ENCODE measurements at regions not wholly inside any gene's neighbourhood (a gene's known extent, or its start where the extent isn't known, plus 50 kb on each side); places are given as distances from the start of the nearest gene placed in this dataset.
"Not testable (repeated sequence)": the region's sequence is repeated elsewhere in the genome, so short reads cannot be mapped to it uniquely, and the experiment has no call there.

DNA sequence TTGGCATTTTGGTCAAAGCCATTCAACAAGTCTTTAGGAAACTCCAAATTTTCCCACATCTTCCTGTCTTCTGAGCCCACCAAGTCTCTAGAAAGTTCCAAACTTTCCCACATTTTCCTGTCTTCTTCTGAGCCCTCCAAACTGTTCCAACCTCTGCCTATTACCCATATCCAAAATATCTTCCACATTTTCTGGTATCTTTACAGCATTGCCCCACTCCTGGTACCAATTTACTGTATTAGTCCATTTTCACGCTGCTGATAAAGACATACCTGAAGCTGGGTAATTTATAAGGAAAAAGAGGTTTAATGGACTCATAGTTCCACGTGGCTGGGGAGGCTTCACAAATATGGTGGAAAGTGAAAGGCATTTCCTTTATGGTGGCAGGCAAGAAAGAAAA lies 56.1 kb upstream of the GABRA3 start:
- POLR2A ChIA-PET; BruUV-seq (replicated peaks); H3K27me3 ChIP-seq (ENCODE audit: control insufficient read depth, insufficient read depth, low read length); DNase-seq (ENCODE audit: low read depth, low spot score); H3K9me3 ChIP-seq (ENCODE audit: control insufficient read depth, insufficient read depth, low read depth, low read length); H3K27ac ChIP-seq (ENCODE audit: low read length); in situ Hi-C loops (cut with HindIII; ENCODE audit: low pct_unique_long_range_greater_than_20kb, low sequenced_read_pairs); CTCF ChIA-PET; intact Hi-C loops (cut with micrococcal nuclease; ENCODE audit: unreplicated experiment); H3K36me3 ChIP-seq (ENCODE audit: control insufficient read depth, insufficient read depth, low read length); ATAC-seq; H3K4me1 ChIP-seq (ENCODE audit: control insufficient read depth, insufficient read depth, low read length); H3K4me3 ChIP-seq (ENCODE audit: low read depth in 2 of 2, low read length in 2 of 2): not testable (repeated sequence)

DNA sequence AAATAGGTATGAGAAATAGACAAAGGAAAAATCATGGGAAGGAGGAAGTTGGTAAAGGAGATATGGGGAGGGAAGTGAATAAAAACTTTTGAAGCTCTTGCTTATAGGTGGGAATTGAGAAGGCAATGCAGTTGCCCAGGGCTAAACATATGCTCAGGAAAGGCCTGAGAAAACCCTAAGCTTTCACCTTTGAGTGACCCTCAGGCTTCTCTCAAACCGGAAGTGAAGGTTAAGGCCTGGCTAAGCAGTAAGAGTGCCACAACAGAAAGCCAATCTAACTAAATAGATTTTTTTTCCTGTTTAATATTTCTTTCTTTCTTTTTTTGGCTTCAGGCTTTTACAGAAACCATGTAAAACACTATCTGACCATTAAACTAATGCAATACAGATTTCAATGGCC lies 69.5 kb upstream of the GABRA3 start:
- Histone ChIP-seq H3K36me3 (ENCODE audit: control insufficient read depth, insufficient read depth, low read length) (no peaks in the 10 kb centered on the region), H3K27ac (ENCODE audit: low read length) (no peak overlapping the region), H3K27me3 (ENCODE audit: control insufficient read depth, insufficient read depth, low read length) (no peaks in the 10 kb centered on the region), H3K9me3 (ENCODE audit: control insufficient read depth, insufficient read depth, low read depth, low read length) (no peaks in the 10 kb centered on the region), H3K4me3 (ENCODE audit: low read depth in 2 of 2, low read length in 2 of 2) (no peak overlapping the region), H3K4me1 (ENCODE audit: control insufficient read depth, insufficient read depth, low read length) (no peaks in the 10 kb centered on the region)
- no peak for DNase-seq (ENCODE audit: low read depth, low spot score)
- TF ChIP-seq TCF7L2 (IDR thresholded peaks at IDR 0.05; ENCODE audit: low read depth, low read length): no peak
- TF ChIP-seq, protein P1, sequence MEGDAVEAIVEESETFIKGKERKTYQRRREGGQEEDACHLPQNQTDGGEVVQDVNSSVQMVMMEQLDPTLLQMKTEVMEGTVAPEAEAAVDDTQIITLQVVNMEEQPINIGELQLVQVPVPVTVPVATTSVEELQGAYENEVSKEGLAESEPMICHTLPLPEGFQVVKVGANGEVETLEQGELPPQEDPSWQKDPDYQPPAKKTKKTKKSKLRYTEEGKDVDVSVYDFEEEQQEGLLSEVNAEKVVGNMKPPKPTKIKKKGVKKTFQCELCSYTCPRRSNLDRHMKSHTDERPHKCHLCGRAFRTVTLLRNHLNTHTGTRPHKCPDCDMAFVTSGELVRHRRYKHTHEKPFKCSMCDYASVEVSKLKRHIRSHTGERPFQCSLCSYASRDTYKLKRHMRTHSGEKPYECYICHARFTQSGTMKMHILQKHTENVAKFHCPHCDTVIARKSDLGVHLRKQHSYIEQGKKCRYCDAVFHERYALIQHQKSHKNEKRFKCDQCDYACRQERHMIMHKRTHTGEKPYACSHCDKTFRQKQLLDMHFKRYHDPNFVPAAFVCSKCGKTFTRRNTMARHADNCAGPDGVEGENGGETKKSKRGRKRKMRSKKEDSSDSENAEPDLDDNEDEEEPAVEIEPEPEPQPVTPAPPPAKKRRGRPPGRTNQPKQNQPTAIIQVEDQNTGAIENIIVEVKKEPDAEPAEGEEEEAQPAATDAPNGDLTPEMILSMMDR (IDR thresholded peaks at IDR 0.05): no peak
- TF ChIP-seq REST (IDR thresholded peaks at IDR 0.05; ENCODE audit: insufficient read depth in 1 of 2, low read depth in 2 of 2, low read length in 1 of 2): no peak
- no peak for TF ChIP-seq POLR2AphosphoS5 (IDR thresholded peaks at IDR 0.05; ENCODE audit: low read depth, low read length)
- no peak for TF ChIP-seq SIN3A (IDR thresholded peaks at IDR 0.05; ENCODE audit: borderline replicate concordance, insufficient read depth, low read depth, low read length)
- ATAC-seq: no peak
- in situ Hi-C loops (cut with HindIII; ENCODE audit: low pct_unique_long_range_greater_than_20kb, low sequenced_read_pairs): no loop called here
- BruUV-seq (replicated peaks): no TSS peak
- ChIA-PET POLR2A (no interaction called here), CTCF (no interaction called here)
- intact Hi-C loops (cut with micrococcal nuclease; ENCODE audit: unreplicated experiment): no loop called here

DNA sequence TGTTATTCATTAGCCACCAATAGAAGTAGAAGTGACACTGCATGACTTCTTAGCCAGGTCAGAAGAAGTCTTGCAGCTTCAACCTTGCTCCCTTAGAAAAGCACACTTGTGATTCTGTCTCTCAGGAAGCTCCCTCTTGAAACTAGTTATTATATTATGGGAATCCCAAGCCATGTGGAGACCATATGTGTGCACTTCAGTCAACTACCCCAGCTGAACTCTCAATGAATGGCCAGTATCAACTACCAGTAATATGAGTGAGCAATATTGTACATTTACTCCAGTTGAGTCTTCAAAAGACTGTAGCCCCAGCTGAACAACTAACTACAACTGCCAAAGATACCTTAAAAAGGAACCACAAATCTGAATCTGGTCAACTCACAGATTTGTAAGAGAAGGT lies 77.1 kb upstream of the GABRA3 start:
- intact Hi-C loops (cut with micrococcal nuclease; ENCODE audit: unreplicated experiment) (no loop called here), in situ Hi-C loops (cut with HindIII; ENCODE audit: low pct_unique_long_range_greater_than_20kb, low sequenced_read_pairs) (no loop called here)
- CTCF ChIA-PET: no interaction called here
- no TSS peak for BruUV-seq (replicated peaks)
- no peaks in the 10 kb centered on the region for H3K4me1 ChIP-seq (ENCODE audit: control insufficient read depth, insufficient read depth, low read length)
- no peak overlapping the region for H3K4me3 ChIP-seq (ENCODE audit: low read depth in 2 of 2, low read length in 2 of 2)
- no peak overlapping the region for H3K27ac ChIP-seq (ENCODE audit: low read length)
- DNase-seq (ENCODE audit: low read depth, low spot score) (no peak), ATAC-seq (no peak)
- POLR2A ChIA-PET: no interaction called here
- TF ChIP-seq SIN3A (IDR thresholded peaks at IDR 0.05; ENCODE audit: borderline replicate concordance, insufficient read depth, low read depth, low read length): no peak
- no peak for TF ChIP-seq TCF7L2 (IDR thresholded peaks at IDR 0.05; ENCODE audit: low read depth, low read length)
- no peak for TF ChIP-seq REST (IDR thresholded peaks at IDR 0.05; ENCODE audit: insufficient read depth in 1 of 2, low read depth in 2 of 2, low read length in 1 of 2)
- no peaks in the 10 kb centered on the region for H3K9me3 ChIP-seq (ENCODE audit: control insufficient read depth, insufficient read depth, low read depth, low read length)
- no peaks in the 10 kb centered on the region for H3K36me3 ChIP-seq (ENCODE audit: control insufficient read depth, insufficient read depth, low read length)
- no peaks in the 10 kb centered on the region for H3K27me3 ChIP-seq (ENCODE audit: control insufficient read depth, insufficient read depth, low read length)

Measured in Panc1 (cell line).